ENCODE measurements at regions not wholly inside any gene's neighbourhood (a gene's known extent, or its start where the extent isn't known, plus 50 kb on each side); places are given as distances from the start of the nearest gene placed in this dataset.

DNA sequence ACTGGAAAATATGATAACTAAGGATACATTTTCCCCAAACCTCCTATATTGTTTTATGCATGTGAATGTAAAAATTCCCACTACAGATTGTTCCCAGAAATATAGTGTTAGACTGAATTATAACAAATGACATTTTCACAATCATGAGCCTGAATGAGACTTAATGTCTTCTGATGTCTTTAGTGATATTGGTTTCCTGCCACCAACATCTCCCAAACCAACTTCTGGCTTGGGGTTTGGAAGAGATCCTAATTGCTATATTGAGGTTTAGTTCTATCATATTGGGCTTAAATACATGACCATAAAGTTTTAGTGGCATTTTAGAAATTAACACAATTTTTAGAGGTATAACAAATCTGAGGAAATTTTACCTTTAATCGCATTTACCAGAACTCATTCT lies 445.3 kb upstream of the CCDC54 start:
- no peak for TF ChIP-seq Cebpa-rat (IDR thresholded peaks at IDR 0.05)
- Histone ChIP-seq H3K27ac (no peak overlapping the region), H3K27me3 (no peaks in the 10 kb centered on the region), H3K4me3 (no peak overlapping the region), H4K20me1 (no peaks in the 10 kb centered on the region), H3K4me1 (peaks cover 18% of the 10 kb centered on the region), H3K9me3 (peaks cover 10% of the 10 kb centered on the region), H3K9ac (no peak overlapping the region), H3K36me3 (no peaks in the 10 kb centered on the region), H3K4me2 (no peak overlapping the region)

DNA sequence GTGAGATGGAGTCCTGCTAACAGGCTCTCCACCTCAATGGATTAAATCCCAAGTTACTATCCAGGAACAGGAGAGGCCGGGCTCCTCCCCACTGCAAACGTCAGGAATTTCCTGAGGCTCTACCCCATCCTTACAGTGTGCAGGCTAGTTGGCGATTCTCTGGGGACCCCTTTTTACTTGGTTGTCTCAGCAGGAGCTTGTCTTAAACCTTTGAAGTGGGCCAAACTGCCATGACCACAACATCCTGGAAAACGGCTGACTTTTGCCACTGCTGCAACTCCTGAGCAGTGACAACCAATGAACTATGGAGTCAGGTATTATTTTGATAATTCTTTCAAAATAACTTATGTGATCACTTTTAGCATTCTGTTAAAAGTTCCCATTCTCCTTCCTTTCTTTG lies 440.9 kb upstream of the CCDC54 start:
- Histone ChIP-seq H3K27ac (peak overlapping the region; percentile 58), H3K9me3 (peaks cover 30% of the 10 kb centered on the region), H3K4me1 (peaks cover 24% of the 10 kb centered on the region), H3K9ac (no peak overlapping the region), H4K20me1 (no peaks in the 10 kb centered on the region), H3K4me2 (peak overlapping the region; percentile 73), H3K4me3 (peak overlapping the region; percentile 31; the same call in 1 of the 2 replicates), H3K36me3 (no peaks in the 10 kb centered on the region), H3K27me3 (no peaks in the 10 kb centered on the region)
- no peak for TF ChIP-seq Cebpa-rat (IDR thresholded peaks at IDR 0.05)

DNA sequence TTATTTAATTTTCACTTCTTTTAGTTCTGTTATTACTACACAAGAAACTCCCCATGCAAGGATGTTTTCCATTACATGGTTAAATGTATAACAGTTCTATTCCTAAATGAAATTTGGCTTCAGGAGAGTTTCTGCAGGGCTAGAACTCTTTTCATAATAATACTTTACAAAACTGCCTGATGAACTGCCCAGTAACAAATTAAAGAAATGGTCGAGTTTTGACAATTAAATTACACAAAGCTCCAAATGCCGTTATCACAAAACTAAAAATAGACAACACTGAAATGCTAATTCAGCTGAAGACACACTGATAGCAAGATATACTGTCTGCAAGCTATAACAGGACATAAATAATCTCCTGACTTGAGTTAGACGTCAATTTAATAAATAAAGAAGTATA lies 435.2 kb upstream of the CCDC54 start:
- no peak overlapping the region for H3K4me3 ChIP-seq
- H3K36me3 ChIP-seq = no peaks in the 10 kb centered on the region
- no peak overlapping the region for H3K4me2 ChIP-seq
- H4K20me1 ChIP-seq = no peaks in the 10 kb centered on the region
- H3K9ac ChIP-seq = no peak overlapping the region
- peaks cover 20% of the 10 kb centered on the region for H3K9me3 ChIP-seq
- TF ChIP-seq Cebpa-rat (IDR thresholded peaks at IDR 0.05) = no peak
- H3K27me3 ChIP-seq = no peaks in the 10 kb centered on the region
- peaks cover 28% of the 10 kb centered on the region for H3K4me1 ChIP-seq
- H3K27ac ChIP-seq = no peak overlapping the region

DNA sequence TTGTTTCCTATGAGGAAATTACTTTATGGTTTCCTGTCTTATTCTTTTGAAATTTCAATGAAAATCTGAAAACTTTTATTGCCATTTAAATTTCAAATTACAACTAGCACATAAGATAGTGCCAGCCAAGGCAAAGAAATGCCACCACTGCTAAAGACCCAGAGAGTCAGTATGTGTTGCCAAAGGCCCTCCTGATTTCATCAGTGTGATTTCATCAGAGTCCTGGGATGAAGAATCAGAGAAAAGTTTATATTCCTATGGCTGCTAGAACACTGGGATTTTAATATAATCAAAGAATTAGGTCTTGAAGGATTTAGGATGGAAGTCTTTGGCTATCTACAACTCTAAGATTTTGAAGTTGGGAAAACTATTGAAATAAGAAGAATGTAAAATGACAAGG lies 434.2 kb upstream of the CCDC54 start:
- no peak for TF ChIP-seq Cebpa-rat (IDR thresholded peaks at IDR 0.05)
- Histone ChIP-seq H4K20me1 (no peaks in the 10 kb centered on the region), H3K4me3 (no peak overlapping the region), H3K9ac (no peak overlapping the region), H3K9me3 (peaks cover 18% of the 10 kb centered on the region), H3K27me3 (no peaks in the 10 kb centered on the region), H3K4me1 (peaks cover 24% of the 10 kb centered on the region), H3K4me2 (no peak overlapping the region), H3K27ac (no peak overlapping the region), H3K36me3 (no peaks in the 10 kb centered on the region)

DNA sequence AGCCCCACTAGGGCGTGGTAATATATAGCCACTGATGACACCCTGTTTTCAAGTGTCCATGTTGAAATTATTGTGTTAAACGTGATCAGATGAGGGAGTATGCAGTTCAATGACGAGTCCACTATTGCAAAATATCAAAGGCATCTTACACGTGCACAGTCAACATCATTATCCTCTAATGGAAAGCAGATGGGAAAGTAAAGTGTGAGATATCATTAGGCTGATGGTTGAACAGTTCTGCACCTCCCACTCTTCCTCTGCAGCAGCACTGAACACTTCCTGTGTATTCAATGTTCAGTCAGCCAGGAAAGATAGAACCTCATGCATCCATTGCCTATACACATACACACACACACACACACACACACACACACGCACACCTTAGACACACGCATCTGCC lies 431.8 kb upstream of the CCDC54 start:
- H3K27me3 ChIP-seq = no peaks in the 10 kb centered on the region
- TF ChIP-seq Cebpa-rat (IDR thresholded peaks at IDR 0.05) = no peak
- no peaks in the 10 kb centered on the region for H3K36me3 ChIP-seq
- 0 out of 2 replicates have a peak overlapping the region, but pooled peaks have one; percentile 38 for H3K9ac ChIP-seq
- peaks cover 24% of the 10 kb centered on the region for H3K4me1 ChIP-seq
- no peaks in the 10 kb centered on the region for H4K20me1 ChIP-seq
- peak overlapping the region; percentile 71 for H3K4me2 ChIP-seq
- H3K9me3 ChIP-seq = peaks cover under 1% of the 10 kb centered on the region; the same call in 1 of the 2 replicates
- H3K27ac ChIP-seq = peak overlapping the region; percentile 74
- H3K4me3 ChIP-seq = peak overlapping the region; percentile 38; the same call in 1 of the 2 replicates

- Histone ChIP-seq H3K4me3 (no peak overlapping the region), H3K9me3 (peaks cover 2% of the 10 kb centered on the region; the same call in 1 of the 2 replicates), H3K4me2 (no peak overlapping the region)
These were observed 430.4 kb upstream of the CCDC54 start for GRCh38 chr3:106946866-106947265.

DNA sequence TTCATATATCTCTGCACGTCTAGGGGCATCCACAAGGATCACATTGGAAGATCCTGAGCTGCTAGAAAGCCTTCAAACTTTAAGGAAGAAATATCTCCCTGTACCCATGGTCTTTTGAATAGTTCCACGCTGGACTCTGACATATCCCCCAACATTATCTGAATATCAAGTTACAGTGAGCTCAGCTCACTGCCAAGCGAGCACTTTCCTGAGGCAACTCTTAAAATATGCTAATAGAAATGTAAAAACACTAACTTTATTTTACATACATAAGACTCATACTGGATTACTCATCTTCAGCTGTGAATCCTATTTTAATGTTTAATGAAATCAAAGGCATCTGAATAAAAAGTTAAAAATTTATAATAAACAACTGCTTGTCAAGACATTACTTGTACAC lies 420.2 kb upstream of the CCDC54 start:
- no peaks in the 10 kb centered on the region for H3K27me3 ChIP-seq
- no peak overlapping the region for H3K4me2 ChIP-seq
- no peaks in the 10 kb centered on the region for H4K20me1 ChIP-seq
- no peak for TF ChIP-seq Cebpa-rat (IDR thresholded peaks at IDR 0.05)
- H3K4me1 ChIP-seq = no peaks in the 10 kb centered on the region
- no peak overlapping the region for H3K27ac ChIP-seq
- H3K9me3 ChIP-seq = no peaks in the 10 kb centered on the region
- no peak overlapping the region for H3K9ac ChIP-seq
- H3K36me3 ChIP-seq = no peaks in the 10 kb centered on the region
- no peak overlapping the region for H3K4me3 ChIP-seq

More at GRCh38 chr3:106946866-106947265, 430.4 kb upstream of the CCDC54 start:
- H3K36me3 ChIP-seq = no peaks in the 10 kb centered on the region
- H4K20me1 ChIP-seq = no peaks in the 10 kb centered on the region
- H3K27ac ChIP-seq = no peak overlapping the region
- no peaks in the 10 kb centered on the region for H3K27me3 ChIP-seq
- TF ChIP-seq Cebpa-rat (IDR thresholded peaks at IDR 0.05) = no peak
- peaks cover 24% of the 10 kb centered on the region for H3K4me1 ChIP-seq
- no peak overlapping the region for H3K9ac ChIP-seq

DNA sequence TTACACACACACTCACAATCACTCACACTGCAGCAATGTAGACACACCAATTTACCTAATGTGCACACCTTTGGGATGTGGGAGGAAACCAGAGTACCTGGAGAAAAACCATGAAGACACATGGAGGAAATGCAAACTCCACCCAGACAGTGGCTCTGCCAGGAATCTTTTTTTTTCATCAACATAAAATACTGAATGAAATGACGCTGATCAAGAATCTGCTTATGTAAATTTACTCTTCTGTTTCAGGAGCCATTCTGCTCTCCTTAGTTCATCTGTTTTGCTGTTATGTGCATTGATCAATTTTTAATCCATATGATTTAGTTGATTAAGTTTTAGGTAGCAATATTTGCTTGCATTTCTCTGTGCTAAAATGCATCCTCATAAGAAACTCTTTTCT lies 414.2 kb upstream of the CCDC54 start:
- Histone ChIP-seq H3K36me3 (no peaks in the 10 kb centered on the region), H3K27me3 (no peaks in the 10 kb centered on the region), H4K20me1 (no peaks in the 10 kb centered on the region), H3K9me3 (no peaks in the 10 kb centered on the region), H3K4me2 (no peak overlapping the region), H3K4me3 (no peak overlapping the region), H3K4me1 (no peaks in the 10 kb centered on the region), H3K9ac (no peak overlapping the region), H3K27ac (no peak overlapping the region)
- no peak for TF ChIP-seq Cebpa-rat (IDR thresholded peaks at IDR 0.05)

DNA sequence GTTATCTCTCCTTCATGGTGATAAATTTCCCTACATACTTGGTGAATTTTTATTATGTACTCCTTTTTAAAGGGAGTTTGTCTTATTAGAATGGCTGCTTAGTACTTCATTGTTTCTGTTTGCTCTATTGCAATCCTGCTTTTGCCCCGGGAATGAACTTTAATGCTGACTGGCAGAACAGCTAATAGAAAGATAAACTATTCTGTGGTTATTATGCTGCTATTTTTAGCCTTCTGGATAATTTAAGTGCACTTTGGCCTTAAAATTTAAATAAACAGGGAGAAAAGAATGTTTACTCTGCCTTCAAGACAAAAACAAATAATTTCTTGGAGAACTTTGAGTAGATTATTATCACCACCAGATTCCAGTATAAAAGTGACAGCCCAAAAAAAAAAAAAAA lies 413.8 kb upstream of the CCDC54 start:
- TF ChIP-seq Cebpa-rat (IDR thresholded peaks at IDR 0.05) = no peak
- Histone ChIP-seq H3K4me3 (no peak overlapping the region), H3K9ac (no peak overlapping the region)

GRCh38 chr3:106965307-106965706 lies 411.9 kb upstream of the CCDC54 start:
- H3K9me3 ChIP-seq = no peaks in the 10 kb centered on the region
- no peak overlapping the region for H3K27ac ChIP-seq
- no peak overlapping the region for H3K9ac ChIP-seq
- H3K27me3 ChIP-seq = no peaks in the 10 kb centered on the region
- no peak for TF ChIP-seq Cebpa-rat (IDR thresholded peaks at IDR 0.05)
- H3K4me1 ChIP-seq = no peaks in the 10 kb centered on the region
- H3K4me3 ChIP-seq = no peak overlapping the region
- H3K36me3 ChIP-seq = no peaks in the 10 kb centered on the region
- no peaks in the 10 kb centered on the region for H4K20me1 ChIP-seq
- no peak overlapping the region for H3K4me2 ChIP-seq

More for the DNA sequence above, 413.8 kb upstream of the CCDC54 start:
- Histone ChIP-seq H3K27ac (no peak overlapping the region), H3K4me1 (no peaks in the 10 kb centered on the region), H3K27me3 (no peaks in the 10 kb centered on the region), H3K36me3 (no peaks in the 10 kb centered on the region), H3K4me2 (no peak overlapping the region), H3K9me3 (no peaks in the 10 kb centered on the region), H4K20me1 (no peaks in the 10 kb centered on the region)

DNA sequence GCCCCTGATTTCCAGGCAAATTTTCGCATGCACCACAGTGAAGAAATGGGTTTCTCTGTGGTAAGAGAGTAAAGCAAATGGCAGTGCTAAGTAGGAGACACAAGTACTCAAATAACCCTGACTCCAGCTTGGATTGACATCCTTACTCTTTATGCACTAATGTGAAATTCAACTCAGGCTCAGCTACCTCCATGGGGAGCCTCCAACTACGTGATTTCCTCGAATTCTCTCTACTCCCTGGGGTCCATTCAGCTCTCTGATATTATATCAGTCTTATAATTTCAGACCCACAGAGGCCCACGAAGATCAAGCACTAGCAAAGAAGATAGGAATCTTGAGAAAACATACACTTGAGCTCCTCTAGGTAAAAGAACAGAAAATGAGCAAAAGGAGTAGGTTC lies 407.6 kb upstream of the CCDC54 start:
- no peaks in the 10 kb centered on the region for H4K20me1 ChIP-seq
- no peak overlapping the region for H3K4me3 ChIP-seq
- H3K9ac ChIP-seq = no peak overlapping the region
- no peaks in the 10 kb centered on the region for H3K4me1 ChIP-seq
- no peaks in the 10 kb centered on the region for H3K36me3 ChIP-seq
- H3K27ac ChIP-seq = no peak overlapping the region
- no peak overlapping the region for H3K4me2 ChIP-seq
- H3K27me3 ChIP-seq = no peaks in the 10 kb centered on the region
- H3K9me3 ChIP-seq = no peaks in the 10 kb centered on the region
- no peak for TF ChIP-seq Cebpa-rat (IDR thresholded peaks at IDR 0.05)

All from BLaER1 (cell line).